ENCODE measurements at regions not wholly inside any gene's neighbourhood (a gene's known extent, or its start where the extent isn't known, plus 50 kb on each side); places are given as distances from the start of the nearest gene placed in this dataset.
"Not testable (repeated sequence)": the region's sequence is repeated elsewhere in the genome, so short reads cannot be mapped to it uniquely, and the experiment has no call there.

- FAIRE-seq = not testable (repeated sequence)
Observed at GRCh38 chr15:34633602-34634001, 50.2 kb upstream of the GOLGA8B start.

More at GRCh38 chr15:34633602-34634001, 50.2 kb upstream of the GOLGA8B start:
- dilution Hi-C loops (cut with MboI; ENCODE audit: extremely low pct_ligation_motif_present, low sequenced_read_pairs); POLR2A ChIA-PET; DNase-seq (ENCODE audit: low read depth, low spot score); H2AFZ ChIP-seq (ENCODE audit: low read depth, low read length); H3K27me3 ChIP-seq (ENCODE audit: control insufficient read depth in 2 of 2, insufficient read depth in 2 of 2, low read length in 2 of 2); H3K4me3 ChIP-seq (replicated peaks in 1 of 3; ENCODE audit: insufficient read depth in 1 of 3, low read depth in 1 of 3, low read length in 3 of 3); H3K36me3 ChIP-seq (ENCODE audit: control insufficient read depth in 2 of 2, extremely low read depth in 1 of 2, insufficient read depth in 2 of 2, low read length in 2 of 2); H3K9me1 ChIP-seq (replicated peaks; ENCODE audit: control insufficient read depth, extremely low read depth, insufficient read depth, low read length); H3K4me2 ChIP-seq (ENCODE audit: insufficient read depth, low read length); H3K9me3 ChIP-seq (replicated peaks; ENCODE audit: control insufficient read depth, insufficient read depth, low read length); BruUV-seq (replicated peaks); CTCF ChIA-PET; H3K27ac ChIP-seq (ENCODE audit: insufficient read depth, low read depth, low read length); intact Hi-C loops (cut with micrococcal nuclease); H4K20me1 ChIP-seq (replicated peaks; ENCODE audit: control insufficient read depth, extremely low read depth, insufficient read depth, low read length); H3K79me2 ChIP-seq (ENCODE audit: control insufficient read depth, insufficient read depth, low read length); H3K9ac ChIP-seq (replicated peaks; ENCODE audit: extremely low read depth, insufficient read depth, low read length): not testable (repeated sequence)
- H3K4me1 ChIP-seq (ENCODE audit: control insufficient read depth, extremely low read depth, insufficient read depth, low read length) = peaks cover 11% of the 10 kb centered on the region
